NT2/D1 (cell line): ENCODE measurements at regions not wholly inside any gene's neighbourhood (a gene's known extent, or its start where the extent isn't known, plus 50 kb on each side); places are given as distances from the start of the nearest gene placed in this dataset.

Source experiments
- SUZ12 ChIP-seq: IDR thresholded peaks from 2 replicates; pipeline ENCODE4 v1.6.1; 2011; ENCODE audit not compliant: insufficient read length, insufficient read depth; ENCODE audit errors: extremely low read depth
- YY1 ChIP-seq: IDR thresholded peaks from 2 replicates; pipeline ENCODE4 v1.6.1; 2011; ENCODE audit not compliant: insufficient read length, insufficient read depth

DNA sequence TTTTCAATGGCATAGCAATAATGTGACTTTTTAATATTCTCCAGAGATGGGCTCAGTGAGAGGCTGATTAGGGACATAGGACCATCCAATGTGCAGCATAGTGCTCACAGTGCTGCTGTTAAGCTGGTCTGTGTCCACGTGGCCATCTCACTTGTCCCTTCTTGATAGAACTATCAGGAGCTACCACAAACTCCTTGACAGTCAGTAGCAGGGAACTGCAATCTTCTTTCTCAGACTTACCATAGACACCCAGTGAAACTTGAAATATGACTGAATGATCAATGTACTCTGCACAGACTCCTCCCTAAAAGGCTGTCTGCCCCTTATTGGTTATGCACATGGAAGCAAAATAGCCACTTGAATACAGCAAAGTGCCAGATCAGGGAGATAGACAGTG, 64.5 kb upstream of the WARS2 start:
- TF ChIP-seq SUZ12 (no peak), YY1 (no peak)
